HG02885 (cell line): ENCODE measurements at regions not wholly inside any gene's neighbourhood (a gene's known extent, or its start where the extent isn't known, plus 50 kb on each side); places are given as distances from the start of the nearest gene placed in this dataset.

Source experiments
- ATAC-seq: cut with Tn5 transposase; IDR thresholded peaks from one replicate; pipeline ENCODE4 v1.9.1; 2021; ENCODE audit warnings: mild to moderate bottlenecking; ENCODE audit not compliant: unreplicated experiment, poor library complexity

GRCh38 chr5:54663866-54664265 is 146.3 kb downstream of the SNX18 start:
- ATAC-seq: no peak

GRCh38 chr5:54661111-54661510 is 143.6 kb downstream of the SNX18 start:
- no peak for ATAC-seq

- ATAC-seq: no peak
Observed at GRCh38 chr5:54659700-54660131, 142.2 kb downstream of the SNX18 start.

- ATAC-seq: no peak
Observed at GRCh38 chr5:54658010-54658409, 140.5 kb downstream of the SNX18 start.

- ATAC-seq: no peak
Observed at GRCh38 chr5:54656261-54656728, 138.7 kb downstream of the SNX18 start.

- ATAC-seq: no peak
Observed at GRCh38 chr5:54655761-54656160, 138.2 kb downstream of the SNX18 start.

GRCh38 chr5:54655266-54655665 is 137.7 kb downstream of the SNX18 start:
- no peak for ATAC-seq

GRCh38 chr5:54653956-54654614 is 136.5 kb downstream of the SNX18 start:
- no peak for ATAC-seq

- no peak for ATAC-seq
Observed at GRCh38 chr5:54651482-54652076, 134.0 kb downstream of the SNX18 start.

- no peak for ATAC-seq
Observed at GRCh38 chr5:54649041-54649504, 131.5 kb downstream of the SNX18 start.

GRCh38 chr5:54646356-54647101 is 129.0 kb downstream of the SNX18 start:
- peak; percentile 94 for ATAC-seq

- no peak for ATAC-seq
Observed at GRCh38 chr5:54645882-54646355, 128.4 kb downstream of the SNX18 start.

GRCh38 chr5:54644226-54644625 is 126.7 kb downstream of the SNX18 start:
- ATAC-seq: no peak

- no peak for ATAC-seq
Observed at GRCh38 chr5:54643685-54644106, 126.1 kb downstream of the SNX18 start.

- ATAC-seq: no peak
Observed at GRCh38 chr5:54639621-54640020, 122.1 kb downstream of the SNX18 start.

- no peak for ATAC-seq
Observed at GRCh38 chr5:54638106-54638505, 120.5 kb downstream of the SNX18 start.

- ATAC-seq: no peak
Observed at GRCh38 chr5:54637654-54638053, 120.1 kb downstream of the SNX18 start.

- ATAC-seq: no peak
Observed at GRCh38 chr5:54634089-54634488, 116.5 kb downstream of the SNX18 start.

GRCh38 chr5:54632131-54632701 is 114.7 kb downstream of the SNX18 start:
- no peak for ATAC-seq

GRCh38 chr5:54630738-54631359 is 113.3 kb downstream of the SNX18 start:
- no peak for ATAC-seq
